Gastrocnemius medialis (tissue), 4 donors: ENCODE measurements at regions not wholly inside any gene's neighbourhood (a gene's known extent, or its start where the extent isn't known, plus 50 kb on each side); places are given as distances from the start of the nearest gene placed in this dataset.

ENCODE experiments used
- CTCF ChIP-seq, 5 experiments: fragments of 450-650 bp in 3 of 5; fragments of 200-600 bp in 2 of 5; sonication (generic) in 2 of 5; IDR thresholded peaks in 4 of 5; conservative IDR thresholded peaks in 1 of 5; 1 replicate in 4 of 5; 2 replicates in 1 of 5; pipeline ENCODE4 v1.5.1; 2016 to 2019; ENCODE audit warnings: antibody characterized with exemption in 5 of 5, mild to moderate bottlenecking in 3 of 5, moderate library complexity in 3 of 5
- POLR2A ChIP-seq, 2 donors: fragments of 450-650 bp; IDR thresholded peaks; one replicate each; pipeline ENCODE4 v1.6.1; 2017; ENCODE audit warnings: antibody characterized with exemption in 2 of 2, mild to moderate bottlenecking in 2 of 2, moderate library complexity in 2 of 2

GRCh38 chr6:156563714-156564113 is 213.5 kb upstream of the ARID1B start:
- TF ChIP-seq CTCF (IDR thresholded peaks at IDR 0.05 in 4 of 5, conservative IDR thresholded peaks at IDR 0.05 in 1 of 5) (no peak), POLR2A (IDR thresholded peaks at IDR 0.05) (no peak)
